Renal pelvis (tissue), 1 donor: ENCODE measurements at regions not wholly inside any gene's neighbourhood (a gene's known extent, or its start where the extent isn't known, plus 50 kb on each side); places are given as distances from the start of the nearest gene placed in this dataset.
A peak's percentile ranks its signal among the peaks of the same experiment; 100 is the strongest.
"Not testable (repeated sequence)": the region's sequence is repeated elsewhere in the genome, so short reads cannot be mapped to it uniquely, and the experiment has no call there.

Experiments
- DNase-seq: peaks from one replicate; pipeline ENCODE4 v3.0.0-alpha.2; 2013

DNA sequence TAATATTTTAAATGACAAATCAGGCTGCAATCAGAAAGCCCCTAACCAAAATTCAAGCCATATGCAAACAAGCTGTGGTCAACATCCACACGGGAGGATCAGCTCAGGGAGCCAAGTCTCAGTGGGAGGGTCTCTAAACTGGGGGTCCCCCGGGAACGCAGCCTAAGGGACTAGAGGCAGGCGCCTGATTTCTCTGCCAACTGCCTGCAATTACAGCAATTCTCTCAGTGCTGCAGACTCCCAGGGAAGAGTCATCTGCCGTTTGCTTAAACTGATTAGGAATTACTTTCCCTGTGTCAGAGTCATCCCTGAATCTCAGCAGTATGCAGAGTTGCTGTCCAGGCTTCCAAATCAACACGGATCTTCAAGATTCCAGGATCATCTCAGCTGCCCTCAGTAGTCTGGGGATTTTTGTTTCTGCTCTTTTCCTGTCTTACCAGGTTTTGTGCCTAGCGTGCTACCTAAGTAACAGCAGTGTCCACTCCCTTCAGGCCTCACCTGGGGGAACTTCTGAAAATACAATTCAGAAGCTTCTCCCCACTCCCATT lies 247.8 kb downstream of the RRAGC start:
- DNase-seq = no peak

DNA sequence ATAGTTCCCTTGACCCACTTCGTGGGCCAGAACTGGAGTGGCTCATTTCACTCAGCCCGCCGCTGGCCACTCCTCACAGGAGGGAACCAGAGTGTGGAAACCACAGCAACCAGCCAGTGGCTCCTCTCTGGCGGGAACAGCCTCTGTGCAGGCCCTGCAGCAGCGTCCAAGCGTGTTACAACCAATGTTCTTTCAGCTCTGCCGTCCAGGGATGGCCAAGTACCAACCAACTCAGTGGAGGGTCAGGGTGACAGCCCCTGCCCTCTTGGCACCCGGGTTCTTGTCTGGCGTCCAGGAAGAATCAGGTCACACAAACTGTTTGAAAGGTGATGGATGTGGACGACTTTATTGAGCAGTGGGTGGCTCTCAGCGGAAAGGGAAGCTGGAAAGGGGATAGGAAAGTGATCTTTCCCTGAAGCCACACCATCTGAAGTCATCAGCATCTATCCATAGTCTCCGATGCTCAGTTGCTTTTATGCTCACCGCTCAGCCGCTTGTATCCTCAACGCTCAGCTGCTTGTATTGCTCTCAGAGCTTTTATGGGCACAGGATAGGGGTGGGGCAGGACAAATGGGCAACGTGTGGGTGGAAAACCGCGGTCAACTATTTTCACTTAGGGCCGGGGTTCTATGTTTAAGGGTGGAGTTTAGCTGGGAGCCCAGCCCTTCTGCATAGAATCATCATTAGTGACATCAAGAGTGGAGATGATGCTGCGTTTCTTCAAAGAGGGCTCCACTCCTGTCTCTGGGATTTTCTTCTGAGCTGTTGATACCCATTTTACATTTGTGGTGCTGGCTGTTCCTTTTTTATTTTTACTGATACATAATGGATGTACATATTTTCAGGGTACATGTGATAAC lies 250.2 kb downstream of the RRAGC start:
- no peak for DNase-seq

DNA sequence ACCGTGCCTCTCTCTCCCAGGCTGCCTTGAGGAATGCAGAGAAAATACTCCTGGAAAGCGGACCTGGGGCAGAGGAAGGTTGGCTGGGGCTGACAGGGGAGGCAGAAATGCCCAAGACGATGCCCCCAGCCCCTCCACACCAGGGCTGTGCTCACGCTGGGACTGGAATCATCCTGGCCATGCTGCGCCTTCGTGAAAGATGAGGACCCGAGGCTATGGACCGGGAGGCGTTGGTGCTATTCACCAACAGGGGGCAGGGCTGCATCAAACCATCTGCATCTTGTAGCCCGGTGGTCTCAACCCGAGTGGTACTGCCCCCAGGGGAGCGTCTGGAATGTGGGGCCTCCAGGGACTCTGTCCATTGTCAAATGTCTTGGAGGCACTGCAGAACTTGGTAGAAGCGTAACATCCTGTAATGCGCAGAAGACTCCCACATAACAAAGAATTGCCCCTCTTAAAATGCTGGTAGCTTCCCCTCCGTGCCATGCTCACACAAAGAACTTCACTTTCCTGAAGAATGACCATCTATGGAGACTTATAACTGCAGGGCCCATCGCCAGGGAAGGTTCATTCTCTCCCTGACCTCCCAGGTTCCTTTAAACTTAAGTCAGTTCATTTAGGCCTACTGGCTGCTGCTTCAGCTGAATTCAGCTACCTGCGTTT lies 251.2 kb downstream of the RRAGC start:
- peak; percentile 52 for DNase-seq

DNA sequence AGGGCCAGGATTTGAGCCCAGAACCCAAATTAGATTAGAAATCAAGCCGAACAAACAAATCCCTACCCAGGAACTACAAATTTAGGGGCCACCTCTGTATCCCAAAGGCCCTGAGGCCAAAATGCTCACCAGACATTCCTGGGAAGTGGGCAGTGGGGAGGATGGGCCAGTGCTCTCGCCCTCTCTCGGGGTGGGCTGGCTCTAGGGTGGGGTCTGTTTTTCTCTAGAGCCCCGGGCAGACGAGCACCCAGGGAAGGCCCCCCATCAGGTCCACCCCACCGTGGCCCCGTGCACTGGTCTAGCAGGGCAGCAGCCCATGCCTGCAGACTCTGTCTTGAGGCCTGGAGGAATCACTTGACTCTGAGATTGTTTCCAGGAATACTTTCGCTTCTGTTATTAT lies 252.0 kb downstream of the RRAGC start:
- DNase-seq = no peak

DNA sequence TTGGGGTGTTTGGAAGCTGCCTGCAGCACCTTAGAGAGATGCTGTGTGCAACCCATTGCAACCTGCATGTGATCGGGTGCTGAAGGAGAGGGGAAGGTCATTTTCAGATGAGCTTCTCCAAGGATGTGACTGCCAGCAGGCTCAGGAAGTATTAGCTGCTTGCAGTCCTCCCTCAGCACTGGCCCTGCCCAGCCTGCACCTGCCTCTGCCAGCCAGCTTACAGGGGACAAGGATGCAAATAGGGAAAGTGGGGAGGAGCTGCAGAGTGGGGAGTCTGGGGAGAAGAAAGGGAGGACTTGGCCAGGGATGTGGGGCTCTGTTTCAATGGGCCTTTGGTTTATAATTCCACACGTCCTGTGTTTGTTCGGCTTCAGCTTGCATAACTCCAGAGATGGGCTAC lies 254.5 kb downstream of the RRAGC start:
- no peak for DNase-seq

DNA sequence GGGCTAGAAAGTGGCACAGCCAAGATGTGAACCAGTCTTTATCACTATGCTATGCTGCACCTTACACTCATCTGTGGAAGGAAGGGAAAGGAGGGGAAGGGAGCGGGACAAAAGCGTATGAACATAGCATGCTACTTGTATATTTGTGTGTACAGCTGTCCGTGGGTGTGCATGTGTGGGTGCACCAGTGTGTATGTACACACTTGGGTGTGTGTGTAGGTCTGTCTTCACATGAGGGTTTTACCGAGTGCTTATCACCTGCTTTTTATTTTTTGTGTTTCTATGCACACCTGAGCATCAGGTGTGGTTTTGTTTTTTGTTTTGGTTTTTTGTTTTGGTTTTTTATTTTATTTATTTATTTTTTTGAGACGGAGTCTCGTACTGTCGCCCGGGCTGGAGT lies 255.7 kb downstream of the RRAGC start:
- no peak for DNase-seq

DNA sequence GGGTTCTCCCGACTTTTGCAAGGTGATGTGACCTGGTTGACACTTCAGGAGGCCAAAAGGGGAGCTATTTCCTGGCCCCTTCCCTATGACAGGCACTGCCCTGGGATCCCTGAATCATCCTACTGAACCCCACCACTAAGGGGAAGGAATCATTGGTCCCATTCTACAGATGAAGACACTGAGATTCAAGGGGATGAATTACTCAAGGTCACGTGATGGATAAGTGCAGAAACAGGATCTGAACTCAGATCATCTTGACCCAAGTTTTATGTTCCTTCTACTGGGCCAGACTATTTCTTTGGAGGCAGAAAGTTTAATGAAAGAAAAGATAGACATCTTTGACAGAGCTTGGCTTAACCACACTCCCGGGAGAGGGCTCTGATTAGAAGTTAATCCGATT lies 258.7 kb downstream of the RRAGC start:
- DNase-seq = no peak

DNA sequence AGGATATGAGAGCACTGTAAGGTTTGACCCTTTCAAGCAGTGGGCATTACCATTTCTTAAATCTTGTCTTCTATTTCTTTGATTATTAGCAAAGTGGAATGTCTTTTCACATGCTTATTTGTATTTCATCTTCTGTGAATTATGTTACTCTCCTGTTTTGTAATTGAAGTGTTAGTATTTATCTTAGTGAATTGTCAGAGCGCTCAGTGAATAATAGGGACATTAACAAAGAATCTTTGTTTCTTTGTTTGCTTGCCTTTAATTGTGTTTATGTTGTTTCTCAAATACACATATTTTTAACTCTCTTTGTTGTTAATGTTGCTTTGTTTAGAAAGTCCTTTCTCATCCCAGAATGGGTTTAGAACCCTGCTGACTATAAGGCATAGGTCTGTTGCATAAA lies 259.3 kb downstream of the RRAGC start:
- no peak for DNase-seq

DNA sequence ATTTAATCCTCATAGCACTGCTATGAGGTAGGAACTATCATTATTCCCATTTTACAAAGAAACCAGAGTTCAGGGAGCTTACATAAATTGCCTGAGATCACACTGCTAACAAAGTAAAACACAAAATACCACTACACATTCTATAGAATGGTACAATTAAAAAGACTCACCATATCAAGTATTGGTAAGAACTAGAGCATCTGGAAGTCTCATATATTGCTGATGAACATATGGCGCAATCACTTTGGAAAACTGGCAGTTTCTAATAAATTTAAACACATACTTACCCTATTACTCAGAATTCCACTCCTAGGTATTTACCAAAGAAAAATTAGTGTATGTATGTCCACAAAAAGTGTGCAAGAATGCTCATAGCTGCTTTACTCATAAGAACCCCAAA lies 261.5 kb downstream of the RRAGC start:
- no peak for DNase-seq

DNA sequence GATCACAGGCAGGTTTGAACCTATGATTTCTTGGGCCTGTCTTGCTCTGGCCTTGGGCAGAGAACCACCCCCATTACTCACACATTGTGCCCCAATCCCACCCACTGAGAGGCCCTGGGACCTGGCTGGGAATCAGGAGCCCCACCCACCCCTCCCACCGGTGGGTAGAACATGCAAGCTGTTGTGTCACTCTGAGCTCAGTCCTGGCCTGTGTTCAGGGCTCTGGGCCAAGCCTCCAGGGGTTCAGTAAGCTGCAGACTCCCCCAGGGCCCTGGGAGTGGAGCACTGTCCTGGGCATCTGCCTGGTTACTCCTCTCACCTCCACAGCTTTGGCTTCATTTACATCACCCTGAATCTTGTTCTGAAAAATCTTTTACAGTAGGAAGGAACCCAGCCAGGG lies 270.5 kb downstream of the RRAGC start:
- DNase-seq = no peak

DNA sequence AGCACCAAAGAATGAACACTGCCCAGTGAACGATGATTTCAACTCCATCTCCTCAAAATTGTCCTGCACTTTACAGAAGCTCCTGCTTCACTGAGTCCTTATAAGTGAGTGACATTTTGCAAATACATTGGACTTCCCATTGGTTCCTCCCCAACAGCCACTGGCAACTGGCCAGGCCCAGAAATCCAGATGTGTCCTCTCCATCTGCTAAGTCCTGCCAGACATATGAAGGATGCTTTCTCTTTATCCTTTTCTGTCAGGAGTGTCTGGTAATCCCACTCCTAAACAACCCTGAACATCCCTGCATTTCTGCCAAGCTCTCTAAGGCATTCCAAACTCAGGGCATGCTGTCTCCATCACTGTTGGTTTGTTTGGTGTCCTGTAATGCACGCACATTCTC lies 271.8 kb downstream of the RRAGC start:
- DNase-seq = no peak

DNA sequence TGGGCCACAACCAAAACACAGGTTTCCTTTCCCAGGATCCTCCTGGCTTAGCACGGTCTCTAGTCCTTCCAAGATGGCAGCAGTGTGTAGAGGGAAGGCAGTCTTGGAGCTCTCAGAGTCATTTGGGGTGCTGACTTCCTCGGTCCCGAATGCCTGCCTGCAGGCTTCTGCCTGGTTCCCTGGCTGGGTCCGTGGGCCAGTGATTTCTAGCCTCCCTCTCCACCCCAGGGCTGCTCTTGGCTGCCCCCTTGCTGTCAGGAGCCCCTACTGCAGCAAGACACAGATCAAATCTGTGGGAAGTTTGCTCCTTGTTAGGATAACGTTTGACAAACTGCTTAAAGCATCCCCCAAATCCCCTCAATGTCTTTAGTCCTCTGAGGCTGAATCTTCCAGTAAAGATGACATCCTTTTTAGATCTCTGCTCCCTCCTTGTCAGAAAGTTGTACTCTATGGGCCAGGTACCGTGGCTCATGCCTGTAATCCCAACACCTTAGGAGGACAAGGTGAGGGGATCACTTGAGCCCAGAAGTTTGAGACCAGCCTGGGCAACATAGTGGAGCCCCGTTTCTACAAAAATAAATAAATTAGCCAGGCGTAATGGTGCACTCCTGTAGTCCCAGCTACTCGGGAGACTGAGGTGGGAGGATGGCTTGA lies 272.5 kb downstream of the RRAGC start:
- no peak for DNase-seq

DNA sequence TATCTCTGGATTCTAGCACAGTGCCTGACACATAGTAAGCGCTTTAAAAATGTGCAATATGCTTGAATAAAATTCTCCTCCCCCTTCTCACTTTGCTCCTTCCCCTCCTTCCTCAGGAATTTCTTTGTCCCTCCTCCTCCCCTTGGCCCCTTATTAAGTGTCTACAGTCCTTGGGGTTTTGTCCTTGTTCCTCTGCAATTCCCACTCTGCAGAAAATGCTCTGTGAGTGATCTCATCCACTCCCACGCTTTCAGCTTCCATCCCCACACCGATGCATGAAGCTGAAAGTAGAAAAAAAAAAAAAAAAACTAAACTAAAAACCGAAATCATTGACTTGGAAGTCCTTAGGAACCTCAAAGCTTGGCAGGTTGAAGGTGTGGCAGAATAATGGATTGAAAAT lies 273.6 kb downstream of the RRAGC start:
- no peak for DNase-seq

DNA sequence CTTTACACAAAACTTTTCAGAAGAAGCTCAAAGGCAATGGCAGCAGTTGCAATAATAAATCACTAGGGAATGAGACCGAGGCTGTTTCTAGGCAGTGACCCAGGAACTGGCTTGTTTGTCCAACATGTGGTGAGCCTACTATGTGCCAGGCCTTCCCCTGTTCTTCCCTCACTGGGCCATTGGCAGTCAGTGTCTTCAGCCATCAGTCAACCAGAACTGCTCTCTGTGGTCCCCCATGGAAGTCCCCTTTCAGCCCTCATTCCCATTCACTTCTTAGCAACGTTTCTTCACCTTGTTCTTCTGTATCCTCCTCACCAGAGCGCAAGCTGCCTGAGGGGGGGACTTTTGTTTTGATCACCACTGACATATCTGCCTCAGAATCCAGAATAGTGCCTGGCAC lies 274.1 kb downstream of the RRAGC start:
- DNase-seq = no peak

DNA sequence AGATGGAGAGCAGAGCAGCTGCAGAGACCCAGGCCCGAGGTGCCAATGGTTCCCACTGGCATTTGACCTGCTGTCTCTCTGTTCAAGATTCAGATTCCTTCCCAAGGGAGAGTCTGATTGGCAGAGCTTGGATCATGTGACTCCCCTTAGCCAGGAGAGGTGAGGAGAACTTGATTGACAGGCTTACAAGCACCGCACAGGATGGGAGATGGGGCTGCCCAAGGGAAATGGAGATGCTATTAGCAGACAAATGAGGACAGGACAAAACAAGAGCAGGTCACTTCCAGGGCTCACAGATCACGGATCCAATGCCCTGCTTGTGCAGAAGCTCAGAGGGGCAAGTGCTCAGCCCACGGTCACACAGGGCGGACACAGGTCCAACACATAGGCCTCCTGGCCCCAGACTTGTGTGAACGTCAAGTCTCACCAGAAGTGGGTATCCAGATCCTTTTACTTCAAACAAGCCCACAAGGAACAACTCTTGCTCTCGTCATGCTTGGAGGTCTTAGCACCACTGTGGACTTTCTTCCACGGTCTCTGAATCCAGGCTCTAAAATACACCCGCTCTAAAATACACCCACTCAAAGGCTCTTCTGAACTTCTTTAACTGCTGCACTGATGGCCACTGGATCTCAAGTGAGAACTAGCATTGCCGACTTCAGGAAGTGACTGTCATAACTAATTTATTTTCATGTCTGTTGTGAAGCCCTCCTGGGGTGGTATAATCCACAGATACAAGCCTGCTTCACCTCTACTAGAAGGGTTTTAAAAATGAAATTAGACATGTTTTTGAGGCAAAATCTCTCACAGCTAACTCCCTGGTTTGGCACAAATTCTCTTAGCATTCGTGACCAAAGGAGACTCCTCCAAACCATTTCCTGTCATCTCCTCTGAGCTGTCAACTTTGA lies 274.9 kb downstream of the RRAGC start:
- DNase-seq = no peak

DNA sequence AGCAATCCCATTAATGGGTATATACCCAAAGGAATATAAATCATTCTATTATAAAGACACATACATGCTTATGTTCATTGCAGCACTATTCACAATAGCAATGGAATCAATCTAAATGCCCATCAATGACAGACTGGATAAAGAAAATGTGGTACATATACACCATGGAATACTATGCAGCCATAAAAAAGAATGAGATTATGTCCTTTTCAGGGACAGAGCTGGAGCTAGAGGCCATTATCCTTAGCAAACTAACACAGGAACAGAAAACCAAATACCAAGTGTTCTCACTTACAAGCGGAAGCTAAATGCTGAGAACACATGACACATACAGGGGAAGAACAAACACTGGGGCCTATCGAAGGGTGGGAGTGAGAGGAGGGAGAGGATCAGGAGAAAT lies 276.3 kb downstream of the RRAGC start:
- not testable (repeated sequence) for DNase-seq

DNA sequence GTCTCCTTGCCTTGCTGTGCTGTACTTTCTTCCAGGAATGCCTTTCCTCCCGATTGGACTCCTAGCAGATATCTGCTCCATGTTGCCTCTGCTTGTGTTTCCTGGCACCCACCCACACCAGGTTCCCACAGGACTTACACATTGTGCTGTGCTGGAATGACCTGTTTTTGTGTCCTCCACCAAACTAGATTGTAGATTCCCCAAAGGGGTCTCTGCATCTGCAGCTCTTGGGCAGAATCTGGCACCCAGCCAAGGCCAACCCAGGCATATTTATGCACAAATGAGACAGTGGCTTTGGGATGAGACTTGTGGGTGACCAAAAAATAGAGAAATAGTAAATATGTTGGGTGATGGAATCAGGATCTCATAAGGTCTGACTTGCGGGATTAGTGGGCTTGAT lies 278.2 kb downstream of the RRAGC start:
- no peak for DNase-seq

DNA sequence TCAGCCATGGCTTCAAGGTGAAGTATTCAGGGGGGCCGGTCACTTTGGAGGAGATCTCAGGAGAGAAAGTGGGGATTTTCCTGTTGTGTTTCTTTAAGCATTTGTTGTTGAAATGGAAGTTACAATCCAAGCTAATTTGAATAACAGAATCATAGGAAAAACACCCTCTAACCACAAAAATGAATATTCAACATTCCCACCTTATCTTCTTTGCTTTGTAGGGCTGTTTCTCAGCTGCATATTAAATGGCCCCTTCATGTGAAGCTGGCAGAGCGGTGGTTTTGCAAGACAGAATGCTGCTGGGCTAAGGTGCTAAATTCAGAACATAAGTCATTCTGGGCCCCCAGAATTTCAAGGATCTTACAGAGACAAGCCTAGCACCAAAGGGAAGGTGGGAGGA lies 279.0 kb downstream of the RRAGC start:
- DNase-seq = no peak

DNA sequence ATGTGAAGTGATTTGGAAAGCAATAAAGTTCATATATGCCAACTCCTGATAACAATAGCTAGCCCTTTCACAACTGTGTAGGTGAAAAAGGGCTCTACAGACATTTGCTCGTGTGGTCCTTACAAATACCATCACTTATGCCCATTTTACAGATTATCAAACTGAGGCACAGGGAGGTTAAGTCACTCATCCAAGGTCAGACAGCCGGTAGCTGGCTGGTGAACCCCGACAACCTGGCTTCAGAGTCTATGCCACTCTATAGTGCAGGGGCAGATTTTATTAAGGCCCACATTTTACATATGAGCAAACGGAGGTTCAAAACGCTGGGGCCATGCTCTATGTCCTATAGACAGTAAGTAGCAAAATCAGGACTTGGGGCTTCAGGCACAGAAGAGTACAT lies 280.5 kb downstream of the RRAGC start:
- DNase-seq = no peak

DNA sequence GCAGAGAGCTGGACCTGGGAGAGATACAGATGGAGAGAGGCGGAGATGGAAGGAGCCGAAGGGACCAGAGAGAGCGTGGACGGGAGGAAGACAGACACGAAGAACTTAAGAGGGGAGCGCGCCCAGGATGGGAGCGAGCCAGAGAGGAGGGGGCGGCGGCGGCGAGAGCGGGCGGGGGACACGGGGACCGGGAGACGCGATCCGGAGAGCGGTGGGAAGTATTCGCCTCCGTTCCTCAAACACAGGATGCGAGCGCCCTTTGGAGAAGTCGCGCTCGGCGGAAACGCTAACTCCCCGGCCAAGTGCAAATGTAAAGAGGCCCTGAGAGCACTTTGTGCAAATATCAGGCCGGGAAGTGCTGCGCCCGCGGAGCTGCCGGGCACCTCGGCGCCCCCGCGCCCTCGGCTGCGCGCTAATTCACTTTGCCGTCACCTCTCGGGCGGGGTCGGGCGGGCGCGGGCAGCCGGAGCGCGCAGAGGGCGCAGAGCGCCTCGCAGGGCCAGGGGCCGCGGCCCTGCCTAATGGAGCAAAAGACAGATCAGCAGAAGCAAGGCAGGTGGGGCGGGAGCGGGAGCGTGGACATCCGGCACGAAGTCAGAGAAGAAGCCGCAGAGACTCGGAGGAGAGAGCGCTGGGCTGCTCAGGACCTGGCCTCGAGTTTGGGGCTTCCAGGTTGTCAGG lies 281.2 kb downstream of the RRAGC start:
- DNase-seq = no peak

DNA sequence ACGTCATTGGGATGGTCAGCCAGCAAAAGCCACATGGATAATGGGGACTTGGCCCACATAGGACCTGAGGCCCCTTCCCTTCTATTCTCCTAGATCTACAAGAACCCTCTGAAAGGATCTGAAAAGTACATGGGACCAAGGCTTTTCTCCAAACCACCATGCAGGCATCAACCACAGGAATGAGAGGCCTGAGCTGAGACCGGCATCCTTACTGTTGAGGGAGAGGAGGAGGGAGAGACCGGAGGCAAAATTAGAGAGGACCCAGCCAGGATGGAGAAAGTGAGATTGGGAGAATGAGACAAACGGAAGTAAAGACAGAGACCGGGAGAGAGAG lies 281.7 kb downstream of the RRAGC start:
- DNase-seq = no peak
